IPS DF 4.7 (cell line): ENCODE measurements at regions not wholly inside any gene's neighbourhood (a gene's known extent, or its start where the extent isn't known, plus 50 kb on each side); places are given as distances from the start of the nearest gene placed in this dataset.

Source experiments
- DNase-seq: peaks from one replicate; pipeline ENCODE4 v3.0.0-alpha.2; 2013; ENCODE audit warnings: low spot score; ENCODE audit errors: extremely low read depth

GRCh38 chr2:212711856-212712255 lies 173.3 kb upstream of the ERBB4 start:
- no peak for DNase-seq

- DNase-seq = no peak
Measured at GRCh38 chr2:212709280-212709679, 170.7 kb upstream of the ERBB4 start.

- no peak for DNase-seq
Measured at GRCh38 chr2:212708355-212708754, 169.8 kb upstream of the ERBB4 start.

GRCh38 chr2:212695426-212695825 lies 156.8 kb upstream of the ERBB4 start:
- no peak for DNase-seq

- no peak for DNase-seq
Measured at GRCh38 chr2:212694398-212694797, 155.8 kb upstream of the ERBB4 start.

- DNase-seq = no peak
Measured at GRCh38 chr2:212692466-212692865, 153.9 kb upstream of the ERBB4 start.

- DNase-seq = no peak
Measured at GRCh38 chr2:212686285-212686895, 147.8 kb upstream of the ERBB4 start.

- no peak for DNase-seq
Measured at GRCh38 chr2:212683346-212684097, 144.9 kb upstream of the ERBB4 start.

- DNase-seq = no peak
Measured at GRCh38 chr2:212682937-212683336, 144.3 kb upstream of the ERBB4 start.

- DNase-seq = no peak
Measured at GRCh38 chr2:212677466-212677865, 138.9 kb upstream of the ERBB4 start.

GRCh38 chr2:212672186-212672585 lies 133.6 kb upstream of the ERBB4 start:
- no peak for DNase-seq

- DNase-seq = no peak
Measured at GRCh38 chr2:212669761-212670160, 131.2 kb upstream of the ERBB4 start.

GRCh38 chr2:212667751-212668316 lies 129.2 kb upstream of the ERBB4 start:
- no peak for DNase-seq

- DNase-seq = no peak
Measured at GRCh38 chr2:212665948-212666347, 127.3 kb upstream of the ERBB4 start.

GRCh38 chr2:212659441-212659840 lies 120.8 kb upstream of the ERBB4 start:
- no peak for DNase-seq

- no peak for DNase-seq
Measured at GRCh38 chr2:212649646-212650045, 111.0 kb upstream of the ERBB4 start.

- DNase-seq = no peak
Measured at GRCh38 chr2:212646698-212647366, 108.2 kb upstream of the ERBB4 start.

- no peak for DNase-seq
Measured at GRCh38 chr2:212644195-212644837, 105.7 kb upstream of the ERBB4 start.

- DNase-seq = no peak
Measured at GRCh38 chr2:212640428-212640827, 101.8 kb upstream of the ERBB4 start.

GRCh38 chr2:212638694-212639093 lies 100.1 kb upstream of the ERBB4 start:
- no peak for DNase-seq

GRCh38 chr2:212628586-212628985 lies 90.0 kb upstream of the ERBB4 start:
- no peak for DNase-seq
